ENCODE measurements at regions not wholly inside any gene's neighbourhood (a gene's known extent, or its start where the extent isn't known, plus 50 kb on each side); places are given as distances from the start of the nearest gene placed in this dataset.

- Histone ChIP-seq H3K36me3 (ENCODE audit: control insufficient read depth, insufficient read depth, low read length) (no peaks in the 10 kb centered on the region), H3K27me3 (ENCODE audit: control insufficient read depth, insufficient read depth, low read length) (no peaks in the 10 kb centered on the region), H3K4me3 (ENCODE audit: low read depth, low read length) (no peak overlapping the region)
- TF ChIP-seq, protein P1, sequence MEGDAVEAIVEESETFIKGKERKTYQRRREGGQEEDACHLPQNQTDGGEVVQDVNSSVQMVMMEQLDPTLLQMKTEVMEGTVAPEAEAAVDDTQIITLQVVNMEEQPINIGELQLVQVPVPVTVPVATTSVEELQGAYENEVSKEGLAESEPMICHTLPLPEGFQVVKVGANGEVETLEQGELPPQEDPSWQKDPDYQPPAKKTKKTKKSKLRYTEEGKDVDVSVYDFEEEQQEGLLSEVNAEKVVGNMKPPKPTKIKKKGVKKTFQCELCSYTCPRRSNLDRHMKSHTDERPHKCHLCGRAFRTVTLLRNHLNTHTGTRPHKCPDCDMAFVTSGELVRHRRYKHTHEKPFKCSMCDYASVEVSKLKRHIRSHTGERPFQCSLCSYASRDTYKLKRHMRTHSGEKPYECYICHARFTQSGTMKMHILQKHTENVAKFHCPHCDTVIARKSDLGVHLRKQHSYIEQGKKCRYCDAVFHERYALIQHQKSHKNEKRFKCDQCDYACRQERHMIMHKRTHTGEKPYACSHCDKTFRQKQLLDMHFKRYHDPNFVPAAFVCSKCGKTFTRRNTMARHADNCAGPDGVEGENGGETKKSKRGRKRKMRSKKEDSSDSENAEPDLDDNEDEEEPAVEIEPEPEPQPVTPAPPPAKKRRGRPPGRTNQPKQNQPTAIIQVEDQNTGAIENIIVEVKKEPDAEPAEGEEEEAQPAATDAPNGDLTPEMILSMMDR (IDR thresholded peaks at IDR 0.05; ENCODE audit: insufficient read depth, low read length, severe bottlenecking): no peak
- DNase-seq (ENCODE audit: low read depth) (no peak), FAIRE-seq (no peak)
These were observed 58.4 kb upstream of the GRAMD1B start for GRCh38 chr11:123371506-123372297.

GRCh38 chr11:123366924-123367323 is 63.1 kb upstream of the GRAMD1B start:
- Histone ChIP-seq H3K36me3 (ENCODE audit: control insufficient read depth, insufficient read depth, low read length) (no peaks in the 10 kb centered on the region), H3K4me3 (ENCODE audit: low read depth, low read length) (no peak overlapping the region), H3K27me3 (ENCODE audit: control insufficient read depth, insufficient read depth, low read length) (peaks cover 6% of the 10 kb centered on the region)
- FAIRE-seq: no peak
- TF ChIP-seq, protein P1 (IDR thresholded peaks at IDR 0.05; ENCODE audit: insufficient read depth, low read length, severe bottlenecking): no peak
- DNase-seq (ENCODE audit: low read depth): no peak

- TF ChIP-seq, protein P1 (IDR thresholded peaks at IDR 0.05; ENCODE audit: insufficient read depth, low read length, severe bottlenecking): no peak
- Histone ChIP-seq H3K36me3 (ENCODE audit: control insufficient read depth, insufficient read depth, low read length) (no peaks in the 10 kb centered on the region), H3K4me3 (ENCODE audit: low read depth, low read length) (no peak overlapping the region), H3K27me3 (ENCODE audit: control insufficient read depth, insufficient read depth, low read length) (peaks cover 6% of the 10 kb centered on the region)
- DNase-seq (ENCODE audit: low read depth): no peak
- FAIRE-seq: no peak
These were observed 64.1 kb upstream of the GRAMD1B start for GRCh38 chr11:123365955-123366354.

DNA sequence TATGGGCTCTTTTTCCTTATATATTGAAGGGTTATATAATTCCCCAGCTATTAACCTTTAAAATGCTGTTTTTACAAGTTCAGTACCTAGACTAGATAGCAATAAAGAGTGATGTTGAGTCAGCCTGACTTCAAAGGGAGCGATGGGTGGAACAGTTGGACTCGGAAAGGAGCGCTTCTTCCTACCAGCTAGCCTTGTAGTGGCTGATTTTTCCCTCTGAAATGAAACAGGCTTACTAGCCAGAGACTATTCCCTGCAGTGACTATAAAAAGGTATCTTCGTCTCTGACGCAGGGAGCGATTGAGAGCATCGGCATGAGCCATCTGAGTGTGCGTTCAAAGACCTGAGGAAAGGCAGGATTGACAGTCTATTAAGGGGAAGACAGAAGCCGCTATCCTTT is 66.0 kb upstream of the GRAMD1B start:
- Histone ChIP-seq H3K27me3 (ENCODE audit: control insufficient read depth, insufficient read depth, low read length) (peaks cover 11% of the 10 kb centered on the region), H3K36me3 (ENCODE audit: control insufficient read depth, insufficient read depth, low read length) (no peaks in the 10 kb centered on the region), H3K4me3 (ENCODE audit: low read depth, low read length) (no peak overlapping the region)
- TF ChIP-seq, protein P1 (IDR thresholded peaks at IDR 0.05; ENCODE audit: insufficient read depth, low read length, severe bottlenecking): no peak
- DNase-seq (ENCODE audit: low read depth) (no peak), FAIRE-seq (no peak)

DNA sequence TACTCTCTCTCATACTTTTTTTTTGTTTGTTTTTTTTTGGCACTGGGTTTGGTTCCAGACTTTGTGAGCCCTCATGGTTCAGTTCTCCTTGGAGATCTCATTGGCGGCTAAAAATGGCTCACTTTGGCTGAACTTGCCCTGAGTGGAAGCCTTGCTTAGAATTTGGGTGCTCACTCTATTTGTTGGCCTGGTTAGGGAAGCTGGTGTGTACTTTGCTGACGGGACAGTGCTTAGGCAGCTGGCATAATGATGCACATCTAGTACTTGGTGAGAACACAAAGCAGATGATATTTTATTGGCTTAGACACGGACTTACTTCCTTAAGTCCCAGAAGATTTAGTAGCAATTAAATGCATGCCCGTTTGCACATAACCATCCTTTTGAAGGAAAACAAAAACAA is 66.5 kb upstream of the GRAMD1B start:
- no peak overlapping the region for H3K4me3 ChIP-seq (ENCODE audit: low read depth, low read length)
- TF ChIP-seq, protein P1 (IDR thresholded peaks at IDR 0.05; ENCODE audit: insufficient read depth, low read length, severe bottlenecking): no peak
- H3K36me3 ChIP-seq (ENCODE audit: control insufficient read depth, insufficient read depth, low read length): no peaks in the 10 kb centered on the region
- DNase-seq (ENCODE audit: low read depth): no peak
- H3K27me3 ChIP-seq (ENCODE audit: control insufficient read depth, insufficient read depth, low read length): peaks cover 16% of the 10 kb centered on the region
- FAIRE-seq: no peak

DNA sequence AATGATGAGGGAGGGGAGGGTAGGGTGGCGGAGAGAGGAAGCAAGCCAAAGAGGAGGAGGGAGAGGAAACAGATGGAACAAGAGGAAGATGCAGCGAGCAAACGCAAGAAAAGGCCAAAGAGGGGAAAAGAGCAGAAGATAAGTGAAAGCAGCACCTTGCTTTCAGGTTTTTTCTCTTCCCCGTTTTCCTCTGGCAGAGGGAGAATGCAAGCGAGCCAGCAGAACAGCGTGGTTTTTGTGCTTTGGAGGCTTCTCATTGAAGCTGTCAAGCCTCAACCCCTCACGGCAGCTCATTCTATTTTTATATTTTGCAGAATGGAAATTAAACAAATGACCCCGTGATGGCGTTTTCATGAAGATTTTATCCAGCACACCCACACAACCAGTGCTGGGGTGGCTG is 67.1 kb upstream of the GRAMD1B start:
- no peak overlapping the region for H3K4me3 ChIP-seq (ENCODE audit: low read depth, low read length)
- DNase-seq (ENCODE audit: low read depth): no peak
- no peaks in the 10 kb centered on the region for H3K36me3 ChIP-seq (ENCODE audit: control insufficient read depth, insufficient read depth, low read length)
- no peak for FAIRE-seq
- peaks cover 21% of the 10 kb centered on the region for H3K27me3 ChIP-seq (ENCODE audit: control insufficient read depth, insufficient read depth, low read length)
- TF ChIP-seq, protein P1 (IDR thresholded peaks at IDR 0.05; ENCODE audit: insufficient read depth, low read length, severe bottlenecking): no peak

Data from bronchial epithelial cell (primary cell).